Skeletal muscle cell (primary cell): ENCODE measurements at regions not wholly inside any gene's neighbourhood (a gene's known extent, or its start where the extent isn't known, plus 50 kb on each side); places are given as distances from the start of the nearest gene placed in this dataset.
"Not testable (repeated sequence)": the region's sequence is repeated elsewhere in the genome, so short reads cannot be mapped to it uniquely, and the experiment has no call there.

Experiments used
- DNase-seq: peaks from one replicate; pipeline ENCODE4 v3.0.0-alpha.2; 2010; ENCODE audit warnings: low read depth
- H3K4me3 ChIP-seq: 2 replicates; pipeline ENCODE4 v1.5.1; 2011; ENCODE audit warnings: low read depth, mild to moderate bottlenecking, control low read depth, low read length, moderate library complexity

- H3K4me3 ChIP-seq = no peak overlapping the region
- no peak for DNase-seq
These were observed 616.0 kb downstream of the GATA3 start for GRCh38 chr10:8670461-8670860.

- DNase-seq = no peak
- H3K4me3 ChIP-seq = no peak overlapping the region
These were observed 619.7 kb downstream of the GATA3 start for GRCh38 chr10:8674230-8674629.

GRCh38 chr10:8677642-8678041 is 623.2 kb downstream of the GATA3 start:
- no peak for DNase-seq
- H3K4me3 ChIP-seq = no peak overlapping the region

- not testable (repeated sequence) for H3K4me3 ChIP-seq, DNase-seq
These were observed 630.4 kb downstream of the GATA3 start for GRCh38 chr10:8684916-8685315.

GRCh38 chr10:8688881-8689280 is 634.4 kb downstream of the GATA3 start:
- no peak for DNase-seq
- no peak overlapping the region for H3K4me3 ChIP-seq

- no peak overlapping the region for H3K4me3 ChIP-seq
- DNase-seq = no peak
These were observed 637.1 kb downstream of the GATA3 start for GRCh38 chr10:8691498-8692017.

GRCh38 chr10:8693635-8694034 is 639.1 kb downstream of the GATA3 start:
- not testable (repeated sequence) for DNase-seq, H3K4me3 ChIP-seq

GRCh38 chr10:8696746-8697145 is 642.3 kb downstream of the GATA3 start:
- H3K4me3 ChIP-seq = no peak overlapping the region
- DNase-seq = no peak

- no peak for DNase-seq
- H3K4me3 ChIP-seq = no peak overlapping the region
These were observed 646.2 kb downstream of the GATA3 start for GRCh38 chr10:8700689-8701088.

- no peak overlapping the region for H3K4me3 ChIP-seq
- no peak for DNase-seq
These were observed 647.7 kb downstream of the GATA3 start for GRCh38 chr10:8702181-8702580.

- no peak for DNase-seq
- H3K4me3 ChIP-seq = no peak overlapping the region
These were observed 650.9 kb downstream of the GATA3 start for GRCh38 chr10:8705415-8705814.

GRCh38 chr10:8712656-8713055 is 658.2 kb downstream of the GATA3 start:
- DNase-seq = no peak
- no peak overlapping the region for H3K4me3 ChIP-seq

GRCh38 chr10:8719971-8720370 is 665.5 kb downstream of the GATA3 start:
- no peak overlapping the region for H3K4me3 ChIP-seq
- DNase-seq = no peak

- DNase-seq = no peak
These were observed 667.2 kb downstream of the GATA3 start for GRCh38 chr10:8721650-8722049.

GRCh38 chr10:8722835-8723234 is 668.3 kb downstream of the GATA3 start:
- no peak for DNase-seq
- no peak overlapping the region for H3K4me3 ChIP-seq

More at GRCh38 chr10:8721650-8722049, 667.2 kb downstream of the GATA3 start:
- H3K4me3 ChIP-seq = no peak overlapping the region

- H3K4me3 ChIP-seq = no peak overlapping the region
- no peak for DNase-seq
These were observed 670.9 kb downstream of the GATA3 start for GRCh38 chr10:8725343-8725742.

GRCh38 chr10:8726084-8726778 is 671.7 kb downstream of the GATA3 start:
- no peak overlapping the region for H3K4me3 ChIP-seq
- no peak for DNase-seq

- DNase-seq = no peak
- no peak overlapping the region for H3K4me3 ChIP-seq
These were observed 672.2 kb downstream of the GATA3 start for GRCh38 chr10:8726779-8727084.

GRCh38 chr10:8731121-8732095 is 676.9 kb downstream of the GATA3 start:
- no peak for DNase-seq
- H3K4me3 ChIP-seq = no peak overlapping the region

- no peak overlapping the region for H3K4me3 ChIP-seq
- DNase-seq = no peak
These were observed 684.5 kb downstream of the GATA3 start for GRCh38 chr10:8738987-8739386.
